ENCODE measurements at regions not wholly inside any gene's neighbourhood (a gene's known extent, or its start where the extent isn't known, plus 50 kb on each side); places are given as distances from the start of the nearest gene placed in this dataset.

DNA sequence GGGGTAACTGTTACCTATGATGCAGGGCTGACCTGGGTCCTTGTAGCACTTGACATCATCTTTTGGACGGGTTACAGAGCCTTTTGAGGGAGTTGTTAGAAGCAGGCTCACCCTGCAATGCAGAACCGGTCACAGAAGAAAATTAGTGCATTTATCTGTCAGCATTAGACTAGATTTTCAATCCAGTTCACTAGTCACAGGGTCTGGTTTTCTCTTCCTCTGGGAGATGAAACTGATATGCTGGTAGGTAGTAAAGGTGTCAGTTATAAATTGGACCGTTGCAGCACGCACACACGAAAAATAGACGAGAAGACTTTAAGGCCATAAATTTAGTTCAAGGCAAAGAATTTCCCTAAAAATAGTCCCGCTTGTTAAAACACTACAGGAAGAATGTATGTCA, 532.3 kb upstream of the ATP11B start:
- no peaks in the 10 kb centered on the region for H3K36me3 ChIP-seq (ENCODE audit: control insufficient read depth, insufficient read depth, low read length)
- POLR2A ChIA-PET (ENCODE audit: unreplicated experiment): no interaction called here
- WGBS, 2 experiments (ENCODE audit: extremely low coverage in 2 of 2, insufficient read length in 1 of 2): no CpG with 5 or more reads among the region's 7 CpGs
- H4K91ac ChIP-seq (ENCODE audit: insufficient read depth, low read depth, low read length): no peak overlapping the region
- H3K14ac ChIP-seq (replicated peaks; ENCODE audit: low read depth, low read length): no peak overlapping the region
- intact Hi-C loops (cut with micrococcal nuclease): no loop called here
- H4K20me1 ChIP-seq (ENCODE audit: insufficient read depth, low read length): no peaks in the 10 kb centered on the region
- no peaks in the 10 kb centered on the region for H3K4me1 ChIP-seq (ENCODE audit: control insufficient read depth, insufficient read depth, low read length)
- H2BK15ac ChIP-seq (ENCODE audit: low read depth, low read length): no peak overlapping the region
- no peak overlapping the region for H3K56ac ChIP-seq (ENCODE audit: extremely low read depth, insufficient read depth, low read length)
- H3K4ac ChIP-seq (ENCODE audit: low read depth, low read length): no peak overlapping the region
- no peak overlapping the region for H2AK9ac ChIP-seq (replicated peaks; ENCODE audit: low read depth, low read length, poor library complexity)
- H3K79me1 ChIP-seq (ENCODE audit: low read depth in 1 of 2, low read length in 2 of 2): no peaks in the 10 kb centered on the region
- no peak overlapping the region for H3K9ac ChIP-seq (ENCODE audit: low read depth, low read length)
- DNase-seq (no peak), ATAC-seq (ENCODE audit: low read depth) (no peak)
- no peak overlapping the region for H2BK20ac ChIP-seq (ENCODE audit: low read depth, low read length)
- no peak overlapping the region for H2AFZ ChIP-seq (replicated peaks; ENCODE audit: low read length, poor library complexity)
- H3K9me3 ChIP-seq (ENCODE audit: control insufficient read depth, insufficient read depth, low read length): peaks cover 3% of the 10 kb centered on the region
- no peak overlapping the region for H3K27ac ChIP-seq (ENCODE audit: insufficient read depth, low read length)
- no peak overlapping the region for H3K23ac ChIP-seq (ENCODE audit: low read depth, low read length)
- no peak overlapping the region for H2BK5ac ChIP-seq (ENCODE audit: low read depth, low read length, poor library complexity, severe bottlenecking)
- no peak overlapping the region for H3K18ac ChIP-seq (ENCODE audit: low read depth, low read length)
- no peak overlapping the region for H4K8ac ChIP-seq (ENCODE audit: low read depth in 2 of 2, low read length in 2 of 2)
- H3K4me2 ChIP-seq (ENCODE audit: low read depth, low read length): no peak overlapping the region
- H2BK120ac ChIP-seq (ENCODE audit: low read depth, low read length): no peak overlapping the region
- H3K4me3 ChIP-seq (ENCODE audit: insufficient read depth, low read depth, low read length): no peak overlapping the region
- H3K27me3 ChIP-seq (ENCODE audit: control insufficient read depth, insufficient read depth, low read length): no peaks in the 10 kb centered on the region
- TF ChIP-seq RFX5 (IDR thresholded peaks at IDR 0.05; ENCODE audit: low read depth, low read length) (no peak), MAFK (IDR thresholded peaks at IDR 0.05; ENCODE audit: low read depth, low read length) (no peak), NFE2L2 (IDR thresholded peaks at IDR 0.05; ENCODE audit: low read depth, low read length) (no peak), CHD1 (IDR thresholded peaks at IDR 0.05; ENCODE audit: low read depth, low read length) (no peak), RAD21 (IDR thresholded peaks at IDR 0.05; ENCODE audit: low read length) (no peak), POLR2A (IDR thresholded peaks at IDR 0.05; ENCODE audit: low read depth, low read length) (no peak)
- TF ChIP-seq, protein P1, sequence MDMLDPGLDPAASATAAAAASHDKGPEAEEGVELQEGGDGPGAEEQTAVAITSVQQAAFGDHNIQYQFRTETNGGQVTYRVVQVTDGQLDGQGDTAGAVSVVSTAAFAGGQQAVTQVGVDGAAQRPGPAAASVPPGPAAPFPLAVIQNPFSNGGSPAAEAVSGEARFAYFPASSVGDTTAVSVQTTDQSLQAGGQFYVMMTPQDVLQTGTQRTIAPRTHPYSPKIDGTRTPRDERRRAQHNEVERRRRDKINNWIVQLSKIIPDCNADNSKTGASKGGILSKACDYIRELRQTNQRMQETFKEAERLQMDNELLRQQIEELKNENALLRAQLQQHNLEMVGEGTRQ (IDR thresholded peaks at IDR 0.05; ENCODE audit: low read depth, low read length): no peak
- TF ChIP-seq, protein P2, sequence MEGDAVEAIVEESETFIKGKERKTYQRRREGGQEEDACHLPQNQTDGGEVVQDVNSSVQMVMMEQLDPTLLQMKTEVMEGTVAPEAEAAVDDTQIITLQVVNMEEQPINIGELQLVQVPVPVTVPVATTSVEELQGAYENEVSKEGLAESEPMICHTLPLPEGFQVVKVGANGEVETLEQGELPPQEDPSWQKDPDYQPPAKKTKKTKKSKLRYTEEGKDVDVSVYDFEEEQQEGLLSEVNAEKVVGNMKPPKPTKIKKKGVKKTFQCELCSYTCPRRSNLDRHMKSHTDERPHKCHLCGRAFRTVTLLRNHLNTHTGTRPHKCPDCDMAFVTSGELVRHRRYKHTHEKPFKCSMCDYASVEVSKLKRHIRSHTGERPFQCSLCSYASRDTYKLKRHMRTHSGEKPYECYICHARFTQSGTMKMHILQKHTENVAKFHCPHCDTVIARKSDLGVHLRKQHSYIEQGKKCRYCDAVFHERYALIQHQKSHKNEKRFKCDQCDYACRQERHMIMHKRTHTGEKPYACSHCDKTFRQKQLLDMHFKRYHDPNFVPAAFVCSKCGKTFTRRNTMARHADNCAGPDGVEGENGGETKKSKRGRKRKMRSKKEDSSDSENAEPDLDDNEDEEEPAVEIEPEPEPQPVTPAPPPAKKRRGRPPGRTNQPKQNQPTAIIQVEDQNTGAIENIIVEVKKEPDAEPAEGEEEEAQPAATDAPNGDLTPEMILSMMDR (conservative IDR thresholded peaks at IDR 0.05; ENCODE audit: low read depth, low read length): no peak
- TF ChIP-seq, protein P3, sequence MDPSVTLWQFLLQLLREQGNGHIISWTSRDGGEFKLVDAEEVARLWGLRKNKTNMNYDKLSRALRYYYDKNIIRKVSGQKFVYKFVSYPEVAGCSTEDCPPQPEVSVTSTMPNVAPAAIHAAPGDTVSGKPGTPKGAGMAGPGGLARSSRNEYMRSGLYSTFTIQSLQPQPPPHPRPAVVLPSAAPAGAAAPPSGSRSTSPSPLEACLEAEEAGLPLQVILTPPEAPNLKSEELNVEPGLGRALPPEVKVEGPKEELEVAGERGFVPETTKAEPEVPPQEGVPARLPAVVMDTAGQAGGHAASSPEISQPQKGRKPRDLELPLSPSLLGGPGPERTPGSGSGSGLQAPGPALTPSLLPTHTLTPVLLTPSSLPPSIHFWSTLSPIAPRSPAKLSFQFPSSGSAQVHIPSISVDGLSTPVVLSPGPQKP (IDR thresholded peaks at IDR 0.05; ENCODE audit: borderline replicate concordance, low read depth, low read length): no peak
- no peak overlapping the region for H2AK5ac ChIP-seq (ENCODE audit: low read depth, low read length)
- no TSS peak for BruUV-seq (replicated peaks)
- no peak overlapping the region for H4K5ac ChIP-seq (ENCODE audit: low read depth, low read length)
- dilution Hi-C loops (cut with HindIII; ENCODE audit: low sequenced_read_pairs, unreplicated experiment): no loop called here
- no peaks in the 10 kb centered on the region for H3K9me1 ChIP-seq (ENCODE audit: insufficient read depth, low read length)
- in situ Hi-C loops (cut with MboI; ENCODE audit: low sequenced_read_pairs): no loop called here
- CTCF ChIA-PET: no interaction called here
